ENCODE measurements at regions not wholly inside any gene's neighbourhood (a gene's known extent, or its start where the extent isn't known, plus 50 kb on each side); places are given as distances from the start of the nearest gene placed in this dataset.
A peak's percentile ranks its signal among the peaks of the same experiment; 100 is the strongest.

DNA sequence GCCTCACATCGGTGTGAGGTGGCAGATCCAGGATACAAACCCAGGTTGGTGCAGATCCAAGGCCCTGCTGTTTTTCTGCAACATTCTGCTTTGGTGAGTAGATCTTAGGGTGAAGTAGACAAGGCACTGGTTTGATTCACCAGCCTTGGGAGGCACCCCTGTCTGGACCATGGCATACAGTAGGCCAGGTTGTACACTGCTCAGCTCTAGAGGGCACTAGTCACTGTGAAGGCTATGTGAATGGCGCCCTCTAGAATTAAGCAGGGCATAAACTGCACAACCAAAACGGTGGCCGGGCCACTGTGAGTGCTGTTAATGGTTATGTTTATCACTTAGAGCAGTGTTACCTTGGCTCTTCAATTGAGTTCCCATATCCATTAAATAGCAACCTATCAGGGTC, 280.6 kb upstream of the PWP1 start:
- TF ChIP-seq, protein P1, sequence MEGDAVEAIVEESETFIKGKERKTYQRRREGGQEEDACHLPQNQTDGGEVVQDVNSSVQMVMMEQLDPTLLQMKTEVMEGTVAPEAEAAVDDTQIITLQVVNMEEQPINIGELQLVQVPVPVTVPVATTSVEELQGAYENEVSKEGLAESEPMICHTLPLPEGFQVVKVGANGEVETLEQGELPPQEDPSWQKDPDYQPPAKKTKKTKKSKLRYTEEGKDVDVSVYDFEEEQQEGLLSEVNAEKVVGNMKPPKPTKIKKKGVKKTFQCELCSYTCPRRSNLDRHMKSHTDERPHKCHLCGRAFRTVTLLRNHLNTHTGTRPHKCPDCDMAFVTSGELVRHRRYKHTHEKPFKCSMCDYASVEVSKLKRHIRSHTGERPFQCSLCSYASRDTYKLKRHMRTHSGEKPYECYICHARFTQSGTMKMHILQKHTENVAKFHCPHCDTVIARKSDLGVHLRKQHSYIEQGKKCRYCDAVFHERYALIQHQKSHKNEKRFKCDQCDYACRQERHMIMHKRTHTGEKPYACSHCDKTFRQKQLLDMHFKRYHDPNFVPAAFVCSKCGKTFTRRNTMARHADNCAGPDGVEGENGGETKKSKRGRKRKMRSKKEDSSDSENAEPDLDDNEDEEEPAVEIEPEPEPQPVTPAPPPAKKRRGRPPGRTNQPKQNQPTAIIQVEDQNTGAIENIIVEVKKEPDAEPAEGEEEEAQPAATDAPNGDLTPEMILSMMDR (IDR thresholded peaks at IDR 0.05; ENCODE audit: unreplicated experiment in 3 of 3): peak in 1 of 3 experiments; percentile 19
- no peaks in the 10 kb centered on the region for H3K36me3 Mint-ChIP-seq (ENCODE audit: low read depth)
- no peak overlapping the region for H3K27ac Mint-ChIP-seq
- no peaks in the 10 kb centered on the region for H3K9me3 Mint-ChIP-seq
- H3K4me1 Mint-ChIP-seq: no peaks in the 10 kb centered on the region
- peaks cover 7% of the 10 kb centered on the region for H3K27me3 Mint-ChIP-seq (ENCODE audit: low read depth)
- H3K4me3 Mint-ChIP-seq: no peak overlapping the region

DNA sequence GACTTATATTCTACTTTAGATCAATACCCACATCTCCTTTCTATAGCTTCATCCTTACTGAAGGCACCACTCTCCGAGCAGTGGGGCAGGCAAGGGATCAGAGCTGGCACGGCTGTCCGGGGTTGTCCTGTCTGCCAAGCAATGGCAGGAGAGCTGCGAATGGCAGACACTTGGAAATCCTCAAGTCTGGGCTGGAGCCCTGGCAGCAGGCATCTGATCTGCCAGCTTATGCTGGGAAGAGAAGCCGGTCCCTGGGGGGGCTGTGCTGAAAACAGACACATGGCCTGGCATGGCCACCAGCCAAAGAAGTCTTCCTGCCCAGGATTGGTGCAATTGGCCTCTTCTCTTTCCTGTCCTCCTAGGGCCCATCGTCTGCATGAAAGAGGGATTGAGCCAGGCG, 280.2 kb upstream of the PWP1 start:
- Mint-ChIP-seq H3K36me3 (ENCODE audit: low read depth) (no peaks in the 10 kb centered on the region), H3K9me3 (no peaks in the 10 kb centered on the region), H3K4me3 (no peak overlapping the region), H3K27ac (no peak overlapping the region), H3K27me3 (ENCODE audit: low read depth) (peaks cover 9% of the 10 kb centered on the region), H3K4me1 (no peaks in the 10 kb centered on the region)
- TF ChIP-seq, protein P1 (IDR thresholded peaks at IDR 0.05; ENCODE audit: unreplicated experiment in 3 of 3): no peak

DNA sequence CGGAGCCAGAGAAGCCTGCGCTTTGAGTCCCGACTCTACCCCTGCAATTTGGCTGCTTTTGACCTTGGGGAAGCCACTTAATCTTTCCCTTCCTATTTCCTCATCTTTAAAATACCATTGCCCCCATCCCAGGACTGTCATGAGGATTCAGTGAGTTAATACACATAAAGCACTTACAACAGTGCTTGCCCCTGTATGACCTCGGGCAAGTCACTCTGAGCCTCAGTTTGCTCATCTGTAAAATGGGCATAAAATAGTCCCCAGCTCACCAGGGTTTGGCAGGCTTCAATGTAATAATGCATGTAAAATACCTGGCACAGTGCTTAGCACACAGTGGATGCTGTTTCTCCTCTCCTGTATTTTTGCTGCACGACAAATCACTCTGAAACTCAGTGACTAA, 278.7 kb upstream of the PWP1 start:
- Mint-ChIP-seq H3K4me3 (no peak overlapping the region), H3K36me3 (ENCODE audit: low read depth) (no peaks in the 10 kb centered on the region), H3K9me3 (no peaks in the 10 kb centered on the region), H3K4me1 (no peaks in the 10 kb centered on the region), H3K27ac (no peak overlapping the region), H3K27me3 (ENCODE audit: low read depth) (peaks cover 10% of the 10 kb centered on the region)
- TF ChIP-seq, protein P1 (IDR thresholded peaks at IDR 0.05; ENCODE audit: unreplicated experiment in 3 of 3): no peak

DNA sequence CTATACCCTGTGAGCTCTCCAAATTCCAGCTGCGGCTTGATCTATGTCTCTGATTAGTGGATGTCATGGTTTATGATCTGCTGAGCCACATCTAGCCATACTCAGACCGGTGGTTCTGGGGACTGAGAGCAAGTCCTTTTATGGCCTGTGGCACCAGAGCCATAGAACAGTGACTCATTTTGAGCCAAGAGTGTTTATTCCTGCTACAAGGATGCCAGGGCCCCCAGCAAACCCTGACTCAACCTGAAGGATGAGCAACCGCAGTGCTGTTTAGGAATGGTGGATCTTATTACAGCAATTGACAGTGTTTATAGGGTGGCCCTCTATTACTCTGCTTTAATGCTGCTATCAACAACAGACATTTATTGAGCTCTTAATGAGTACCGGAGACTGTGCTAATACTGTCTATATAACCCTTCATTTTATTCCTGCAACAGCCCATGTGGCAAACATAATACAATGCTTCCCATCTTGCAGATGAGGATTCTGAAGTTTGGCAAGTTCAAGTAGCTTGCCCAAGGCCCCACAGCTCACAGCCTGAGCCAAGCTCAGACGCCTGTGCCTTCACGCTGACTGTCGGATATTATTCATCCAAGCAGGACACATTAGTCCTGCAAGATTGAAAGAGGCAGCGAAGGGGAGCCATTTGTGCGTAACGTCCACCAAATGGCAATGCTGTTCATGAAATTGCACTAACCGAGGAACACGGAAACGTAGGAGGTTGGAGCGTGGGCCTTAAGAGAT, 273.6 kb upstream of the PWP1 start:
- Mint-ChIP-seq H3K27ac (no peak overlapping the region), H3K4me3 (no peak overlapping the region), H3K9me3 (no peaks in the 10 kb centered on the region), H3K36me3 (ENCODE audit: low read depth) (no peaks in the 10 kb centered on the region), H3K4me1 (no peaks in the 10 kb centered on the region), H3K27me3 (ENCODE audit: low read depth) (peaks cover 13% of the 10 kb centered on the region)
- TF ChIP-seq, protein P1 (IDR thresholded peaks at IDR 0.05; ENCODE audit: unreplicated experiment in 3 of 3): no peak

DNA sequence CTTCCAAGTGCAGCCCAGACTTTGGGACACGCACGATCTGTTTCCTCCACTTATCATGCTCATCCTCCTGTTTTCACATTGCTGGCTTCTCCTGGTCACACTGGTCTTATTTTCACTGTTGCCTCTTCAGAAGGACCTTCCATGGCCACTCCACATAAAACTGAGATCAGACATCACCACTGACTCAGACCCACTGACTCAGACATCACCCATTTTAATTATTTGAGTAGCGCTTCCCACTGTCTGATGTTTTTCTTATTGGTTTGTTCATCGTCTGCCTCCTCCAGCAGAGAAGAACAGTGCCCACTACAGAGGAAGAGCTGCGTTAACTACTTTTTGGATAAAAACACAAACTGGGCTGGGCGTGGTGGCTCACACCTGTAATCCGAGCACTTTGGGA, 270.5 kb upstream of the PWP1 start:
- peaks cover 19% of the 10 kb centered on the region for H3K27me3 Mint-ChIP-seq (ENCODE audit: low read depth)
- H3K4me3 Mint-ChIP-seq: no peak overlapping the region

More for the DNA sequence above, 270.5 kb upstream of the PWP1 start:
- H3K27ac Mint-ChIP-seq: no peak overlapping the region
- H3K36me3 Mint-ChIP-seq (ENCODE audit: low read depth): no peaks in the 10 kb centered on the region
- TF ChIP-seq, protein P1 (IDR thresholded peaks at IDR 0.05; ENCODE audit: unreplicated experiment in 3 of 3): no peak
- peaks cover 9% of the 10 kb centered on the region for H3K9me3 Mint-ChIP-seq
- H3K4me1 Mint-ChIP-seq: no peaks in the 10 kb centered on the region
